ENCODE measurements at regions not wholly inside any gene's neighbourhood (a gene's known extent, or its start where the extent isn't known, plus 50 kb on each side); places are given as distances from the start of the nearest gene placed in this dataset.
A peak's percentile ranks its signal among the peaks of the same experiment; 100 is the strongest.

DNA sequence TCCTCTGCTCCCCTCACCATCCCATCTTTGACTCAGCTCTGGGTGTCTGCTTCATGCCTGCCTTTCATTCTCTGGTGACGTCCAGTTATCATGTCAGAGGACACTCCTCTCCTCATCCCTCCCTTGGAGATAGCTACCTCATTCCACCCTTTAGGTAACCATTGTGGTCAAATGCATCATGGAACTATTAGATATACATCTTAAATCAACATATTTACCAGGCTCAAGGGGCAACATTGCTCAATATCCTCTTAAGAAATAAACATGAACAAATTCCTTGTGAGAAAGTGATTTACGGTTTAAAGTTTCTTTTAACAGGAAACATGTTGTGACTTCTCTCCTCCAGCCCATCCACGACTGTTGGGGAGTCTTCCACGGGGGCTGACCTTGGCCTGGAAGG is 511.6 kb upstream of the IGFBP3 start:
- no peak overlapping the region for H3K4me3 ChIP-seq (ENCODE audit: low read depth, low read length)
- no peaks in the 10 kb centered on the region for H3K36me3 ChIP-seq (replicated peaks)
- no peak for TF ChIP-seq CTCF (IDR thresholded peaks at IDR 0.05; ENCODE audit: low read depth, low read length, missing control alignments)
- in situ Hi-C loops (cut with HindIII; ENCODE audit: low pct_ligation_motif_present, low sequenced_read_pairs) = no loop called here
- no peaks in the 10 kb centered on the region for H3K27me3 ChIP-seq (replicated peaks)
- H3K27ac ChIP-seq = peak overlapping the region; percentile 66
- peak; percentile 84 for DNase-seq

- TF ChIP-seq CTCF (IDR thresholded peaks at IDR 0.05; ENCODE audit: low read depth, low read length, missing control alignments) = no peak
- Histone ChIP-seq H3K36me3 (replicated peaks) (no peaks in the 10 kb centered on the region), H3K27me3 (replicated peaks) (no peaks in the 10 kb centered on the region), H3K4me3 (ENCODE audit: low read depth, low read length) (no peak overlapping the region), H3K27ac (no peak overlapping the region)
- in situ Hi-C loops (cut with HindIII; ENCODE audit: low pct_ligation_motif_present, low sequenced_read_pairs) = no loop called here
- no peak for DNase-seq
Observed at GRCh38 chr7:46428295-46428694, 507.2 kb upstream of the IGFBP3 start.

DNA sequence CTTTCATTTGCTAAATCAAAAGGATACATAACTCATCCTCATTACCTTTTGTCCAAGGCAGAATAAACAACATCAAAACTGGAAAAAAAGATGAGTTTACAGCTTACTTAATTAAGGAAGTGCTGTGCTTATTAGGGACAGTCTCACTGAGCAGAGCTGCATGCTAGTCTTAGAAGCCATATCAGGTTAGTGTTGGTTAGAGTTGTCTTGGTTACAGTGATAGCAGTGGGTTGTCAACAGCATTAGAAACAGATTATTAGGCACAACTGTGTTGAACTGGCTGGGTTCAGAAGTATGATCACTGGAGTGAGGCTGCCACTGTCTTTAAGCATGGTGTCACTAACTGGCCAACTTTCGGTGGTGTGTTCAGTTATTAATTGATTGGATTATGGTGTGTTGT is 503.9 kb upstream of the IGFBP3 start:
- Histone ChIP-seq H3K36me3 (replicated peaks) (no peaks in the 10 kb centered on the region), H3K27me3 (replicated peaks) (no peaks in the 10 kb centered on the region), H3K27ac (no peak overlapping the region), H3K4me3 (ENCODE audit: low read depth, low read length) (no peak overlapping the region)
- TF ChIP-seq CTCF (IDR thresholded peaks at IDR 0.05; ENCODE audit: low read depth, low read length, missing control alignments) = no peak
- peak; percentile 35 for DNase-seq
- in situ Hi-C loops (cut with HindIII; ENCODE audit: low pct_ligation_motif_present, low sequenced_read_pairs) = no loop called here

- H3K27ac ChIP-seq = no peak overlapping the region
- no peak for DNase-seq
- no peaks in the 10 kb centered on the region for H3K36me3 ChIP-seq (replicated peaks)
- H3K4me3 ChIP-seq (ENCODE audit: low read depth, low read length) = no peak overlapping the region
- in situ Hi-C loops (cut with HindIII; ENCODE audit: low pct_ligation_motif_present, low sequenced_read_pairs) = no loop called here
- no peak for TF ChIP-seq CTCF (IDR thresholded peaks at IDR 0.05; ENCODE audit: low read depth, low read length, missing control alignments)
- no peaks in the 10 kb centered on the region for H3K27me3 ChIP-seq (replicated peaks)
Observed at GRCh38 chr7:46421441-46422230, 500.6 kb upstream of the IGFBP3 start.

DNA sequence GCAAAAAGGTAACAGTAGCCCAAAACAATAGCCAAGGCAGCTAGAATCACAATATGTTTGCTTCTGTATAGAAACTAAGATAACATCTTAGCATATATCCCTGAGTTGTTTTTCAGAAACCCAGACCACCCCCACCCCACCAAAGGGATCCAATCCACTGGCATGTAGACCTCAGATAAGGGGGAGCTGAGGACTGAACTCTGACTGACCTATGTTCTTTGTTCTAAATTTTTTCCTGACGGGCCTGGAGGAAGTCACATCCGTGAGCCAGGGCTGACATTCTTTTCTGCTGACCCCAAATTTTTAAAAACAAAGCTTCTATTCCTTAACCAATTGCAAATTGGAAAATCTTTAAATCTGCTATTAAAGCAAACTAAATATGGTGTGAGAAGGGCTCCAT is 493.9 kb upstream of the IGFBP3 start:
- no peaks in the 10 kb centered on the region for H3K27me3 ChIP-seq (replicated peaks)
- TF ChIP-seq CTCF (IDR thresholded peaks at IDR 0.05; ENCODE audit: low read depth, low read length, missing control alignments) = no peak
- DNase-seq = peak; percentile 94
- H3K4me3 ChIP-seq (ENCODE audit: low read depth, low read length) = no peak overlapping the region
- H3K36me3 ChIP-seq (replicated peaks) = no peaks in the 10 kb centered on the region
- in situ Hi-C loops (cut with HindIII; ENCODE audit: low pct_ligation_motif_present, low sequenced_read_pairs) = no loop called here
- peak overlapping the region; percentile 98 for H3K27ac ChIP-seq

DNA sequence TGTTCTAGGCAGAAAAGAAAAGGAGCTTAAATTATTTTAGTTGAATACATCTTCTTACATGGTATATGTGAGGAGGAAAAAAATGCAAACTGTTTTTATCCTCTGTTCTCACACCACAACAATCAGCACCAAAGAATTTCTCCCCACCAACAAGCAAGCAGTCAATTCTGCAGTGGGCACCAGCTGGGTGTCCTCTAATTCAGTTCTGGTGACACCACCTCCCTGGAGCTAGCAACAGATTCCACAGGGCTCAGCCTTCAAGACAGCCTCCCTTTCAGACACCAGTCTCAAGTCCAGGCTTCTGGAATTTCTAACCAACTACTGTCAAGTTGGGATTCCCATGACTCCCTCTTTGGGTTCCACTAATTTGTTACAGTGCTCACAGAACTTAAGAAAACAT is 490.2 kb upstream of the IGFBP3 start:
- in situ Hi-C loops (cut with HindIII; ENCODE audit: low pct_ligation_motif_present, low sequenced_read_pairs) = no loop called here
- H3K4me3 ChIP-seq (ENCODE audit: low read depth, low read length) = no peak overlapping the region
- H3K27ac ChIP-seq = no peak overlapping the region
- no peak for TF ChIP-seq CTCF (IDR thresholded peaks at IDR 0.05; ENCODE audit: low read depth, low read length, missing control alignments)
- no peaks in the 10 kb centered on the region for H3K36me3 ChIP-seq (replicated peaks)
- no peaks in the 10 kb centered on the region for H3K27me3 ChIP-seq (replicated peaks)
- no peak for DNase-seq

Data from brain microvascular endothelial cell (primary cell).